PC-9 (cell line): ENCODE measurements at regions not wholly inside any gene's neighbourhood (a gene's known extent, or its start where the extent isn't known, plus 50 kb on each side); places are given as distances from the start of the nearest gene placed in this dataset.

Source experiments
- EZH2 ChIP-seq: fragments of 200-600 bp; sonication (generic); IDR thresholded peaks from 2 replicates; pipeline ENCODE4 v1.8.0; 2017; ENCODE audit warnings: antibody characterized with exemption, low read depth
- TF ChIP-seq, protein P1 (sequence below): fragments of 200-600 bp; sonication (generic); conservative IDR thresholded peaks from 2 replicates; pipeline ENCODE4 v1.6.1; 2017; ENCODE audit warnings: mixed run types, antibody characterized with exemption, mild to moderate bottlenecking, moderate library complexity

DNA sequence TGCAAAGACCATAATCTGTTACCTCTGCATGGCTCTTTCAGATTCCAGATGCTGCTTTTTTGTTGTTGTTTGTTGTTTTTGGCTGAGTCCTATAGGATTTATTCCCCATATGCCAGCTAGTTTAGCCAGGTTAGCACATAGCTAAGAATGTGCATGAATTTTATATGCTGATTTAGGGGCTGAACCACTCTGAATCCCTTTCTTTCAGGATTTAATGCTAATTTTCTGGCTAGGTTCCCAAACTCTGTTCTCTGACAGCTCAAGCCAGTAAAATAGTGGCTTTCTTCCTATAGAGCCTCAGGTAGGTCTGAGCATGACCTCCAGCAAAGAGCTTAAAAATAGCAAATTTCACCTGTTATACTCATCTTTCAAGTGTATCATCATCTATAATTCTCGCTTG, 521.4 kb downstream of the CAAP1 start:
- TF ChIP-seq, protein P1, sequence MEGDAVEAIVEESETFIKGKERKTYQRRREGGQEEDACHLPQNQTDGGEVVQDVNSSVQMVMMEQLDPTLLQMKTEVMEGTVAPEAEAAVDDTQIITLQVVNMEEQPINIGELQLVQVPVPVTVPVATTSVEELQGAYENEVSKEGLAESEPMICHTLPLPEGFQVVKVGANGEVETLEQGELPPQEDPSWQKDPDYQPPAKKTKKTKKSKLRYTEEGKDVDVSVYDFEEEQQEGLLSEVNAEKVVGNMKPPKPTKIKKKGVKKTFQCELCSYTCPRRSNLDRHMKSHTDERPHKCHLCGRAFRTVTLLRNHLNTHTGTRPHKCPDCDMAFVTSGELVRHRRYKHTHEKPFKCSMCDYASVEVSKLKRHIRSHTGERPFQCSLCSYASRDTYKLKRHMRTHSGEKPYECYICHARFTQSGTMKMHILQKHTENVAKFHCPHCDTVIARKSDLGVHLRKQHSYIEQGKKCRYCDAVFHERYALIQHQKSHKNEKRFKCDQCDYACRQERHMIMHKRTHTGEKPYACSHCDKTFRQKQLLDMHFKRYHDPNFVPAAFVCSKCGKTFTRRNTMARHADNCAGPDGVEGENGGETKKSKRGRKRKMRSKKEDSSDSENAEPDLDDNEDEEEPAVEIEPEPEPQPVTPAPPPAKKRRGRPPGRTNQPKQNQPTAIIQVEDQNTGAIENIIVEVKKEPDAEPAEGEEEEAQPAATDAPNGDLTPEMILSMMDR: no peak
- TF ChIP-seq EZH2: no peak
